Umbilical cord (tissue), 1 donor: ENCODE measurements at regions not wholly inside any gene's neighbourhood (a gene's known extent, or its start where the extent isn't known, plus 50 kb on each side); places are given as distances from the start of the nearest gene placed in this dataset.

Experiments
- DNase-seq: peaks from one replicate; pipeline ENCODE4 v3.0.0-alpha.2; 2015; ENCODE audit warnings: low spot score

GRCh38 chr1:106225403-106225802 lies 831.1 kb upstream of the PRMT6 start:
- DNase-seq: no peak

- no peak for DNase-seq
Observed at GRCh38 chr1:106226550-106226949, 829.9 kb upstream of the PRMT6 start.

- no peak for DNase-seq
Observed at GRCh38 chr1:106232128-106232527, 824.3 kb upstream of the PRMT6 start.

GRCh38 chr1:106233511-106233910 lies 823.0 kb upstream of the PRMT6 start:
- no peak for DNase-seq

GRCh38 chr1:106249365-106249764 lies 807.1 kb upstream of the PRMT6 start:
- DNase-seq: no peak

GRCh38 chr1:106249810-106250209 lies 806.7 kb upstream of the PRMT6 start:
- no peak for DNase-seq

- no peak for DNase-seq
Observed at GRCh38 chr1:106254748-106255147, 801.7 kb upstream of the PRMT6 start.

- no peak for DNase-seq
Observed at GRCh38 chr1:106266786-106267185, 789.7 kb upstream of the PRMT6 start.

- DNase-seq: no peak
Observed at GRCh38 chr1:106268070-106268469, 788.4 kb upstream of the PRMT6 start.

- DNase-seq: peak; percentile 2
Observed at GRCh38 chr1:106276871-106277270, 779.6 kb upstream of the PRMT6 start.

- DNase-seq: no peak
Observed at GRCh38 chr1:106277786-106278185, 778.7 kb upstream of the PRMT6 start.

- no peak for DNase-seq
Observed at GRCh38 chr1:106278716-106279115, 777.8 kb upstream of the PRMT6 start.

- no peak for DNase-seq
Observed at GRCh38 chr1:106289265-106289928, 767.1 kb upstream of the PRMT6 start.

GRCh38 chr1:106290805-106291501 lies 765.5 kb upstream of the PRMT6 start:
- no peak for DNase-seq

GRCh38 chr1:106292130-106292529 lies 764.3 kb upstream of the PRMT6 start:
- no peak for DNase-seq

- no peak for DNase-seq
Observed at GRCh38 chr1:106296431-106296830, 760.0 kb upstream of the PRMT6 start.

GRCh38 chr1:106304106-106304505 lies 752.4 kb upstream of the PRMT6 start:
- DNase-seq: no peak

GRCh38 chr1:106319612-106320011 lies 736.9 kb upstream of the PRMT6 start:
- no peak for DNase-seq

GRCh38 chr1:106325600-106325999 lies 730.9 kb upstream of the PRMT6 start:
- DNase-seq: no peak

GRCh38 chr1:106344494-106344893 lies 712.0 kb upstream of the PRMT6 start:
- no peak for DNase-seq

GRCh38 chr1:106360252-106360651 lies 696.2 kb upstream of the PRMT6 start:
- no peak for DNase-seq

GRCh38 chr1:106366627-106367319 lies 689.7 kb upstream of the PRMT6 start:
- no peak for DNase-seq

GRCh38 chr1:106378261-106378660 lies 678.2 kb upstream of the PRMT6 start:
- no peak for DNase-seq
